HEK293 (cell line): ENCODE measurements at regions not wholly inside any gene's neighbourhood (a gene's known extent, or its start where the extent isn't known, plus 50 kb on each side); places are given as distances from the start of the nearest gene placed in this dataset.
"Not testable (repeated sequence)": the region's sequence is repeated elsewhere in the genome, so short reads cannot be mapped to it uniquely, and the experiment has no call there.

ENCODE experiments used
- CTCF ChIA-PET: fragments of 350-600 bp; formaldehyde crosslinking; extraction: SDS; loops from one replicate; lab custom pipeline; 2021; ENCODE audit warnings: antibody characterized with exemption; lab: Yijun Ruan, JAX
- POLR2A ChIA-PET: fragments of 300-600 bp; formaldehyde crosslinking; extraction: SDS; loops from one replicate; lab custom pipeline; 2020; ENCODE audit warnings: antibody characterized with exemption, inconsistent platforms; lab: Yijun Ruan, JAX
- H3K27ac ChIP-seq: fragments of 200-500 bp; sonication (Bioruptor generic); 2 replicates; pipeline ENCODE4 v1.5.1; 2014; ENCODE audit warnings: low read depth, low read length, control low read depth, inconsistent platforms; ENCODE audit errors: extremely low read depth
- H3K36me3 ChIP-seq, 2 experiments: fragments of 200-500 bp in 1 of 2; sonication (Bioruptor generic) in 1 of 2; 1 replicate in 1 of 2; 2 replicates in 1 of 2; pipeline ENCODE4 v1.5.1; 2014 to 2017; ENCODE audit warnings: inconsistent platforms in 2 of 2, low read length in 2 of 2; ENCODE audit not compliant: control insufficient read depth in 2 of 2, insufficient read depth in 1 of 2
- H3K4me1 ChIP-seq: fragments of 200-500 bp; sonication (Bioruptor generic); 2 replicates; pipeline ENCODE4 v1.5.1; 2014; ENCODE audit warnings: mild to moderate bottlenecking, low read length, inconsistent platforms; ENCODE audit not compliant: control insufficient read depth, insufficient read depth
- H3K4me3 ChIP-seq: 2 replicates; pipeline ENCODE4 v1.5.1; 2011; ENCODE audit warnings: low read depth, mild to moderate bottlenecking, control low read depth, low read length, moderate library complexity
- H3K9me3 ChIP-seq: fragments of 200-500 bp; sonication (Bioruptor generic); 2 replicates; pipeline ENCODE4 v1.5.1; 2014; ENCODE audit warnings: low read depth, low read length, inconsistent platforms; ENCODE audit not compliant: control insufficient read depth, insufficient read depth
- GLIS1 ChIP-seq: fragments of 450-650 bp; formaldehyde crosslinking; IDR thresholded peaks from 2 replicates; pipeline ENCODE4 v1.5.1; 2016; ENCODE audit warnings: missing biosample characterization, missing genetic modification characterization
- GLIS2 ChIP-seq: fragments of 450-650 bp; formaldehyde crosslinking; IDR thresholded peaks from 2 replicates; pipeline ENCODE4 v1.5.1; 2016; ENCODE audit warnings: missing biosample characterization, missing genetic modification characterization
- KLF1 ChIP-seq: fragments of 450-650 bp; formaldehyde crosslinking; IDR thresholded peaks from 2 replicates; pipeline ENCODE4 v1.5.1; 2016; ENCODE audit warnings: missing biosample characterization, missing genetic modification characterization
- PRDM1 ChIP-seq: fragments of 450-650 bp; formaldehyde crosslinking; IDR thresholded peaks from 2 replicates; pipeline ENCODE4; 2016; ENCODE audit warnings: missing biosample characterization, missing genetic modification characterization
- SCRT1 ChIP-seq: fragments of 450-650 bp; formaldehyde crosslinking; IDR thresholded peaks from 2 replicates; pipeline ENCODE4 v1.5.1; 2016; ENCODE audit warnings: missing biosample characterization, missing genetic modification characterization, borderline replicate concordance
- SP7 ChIP-seq: fragments of 450-650 bp; formaldehyde crosslinking; IDR thresholded peaks from 2 replicates; pipeline ENCODE4 v1.5.1; 2016; ENCODE audit warnings: missing biosample characterization, missing genetic modification characterization
- WT1 ChIP-seq: fragments of 450-650 bp; formaldehyde crosslinking; IDR thresholded peaks from 2 replicates; pipeline ENCODE4 v1.5.1; 2016; ENCODE audit warnings: missing biosample characterization, missing genetic modification characterization
- YY1 ChIP-seq: fragments of 450-650 bp; formaldehyde crosslinking; IDR thresholded peaks from 2 replicates; pipeline ENCODE4 v1.5.1; 2018; ENCODE audit warnings: missing biosample characterization, missing genetic modification characterization
- ZBTB21 ChIP-seq: fragments of 450-650 bp; formaldehyde crosslinking; IDR thresholded peaks from 2 replicates; pipeline ENCODE4 v1.5.1; 2017; ENCODE audit warnings: missing biosample characterization, missing genetic modification characterization
- ZIC2 ChIP-seq: fragments of 450-650 bp; formaldehyde crosslinking; IDR thresholded peaks from 2 replicates; pipeline ENCODE4 v1.5.1; 2016; ENCODE audit warnings: missing biosample characterization, missing genetic modification characterization
- ZNF335 ChIP-seq: fragments of 450-650 bp; formaldehyde crosslinking; conservative IDR thresholded peaks from 2 replicates; pipeline ENCODE4 v1.5.1; 2016; ENCODE audit warnings: missing biosample characterization, missing genetic modification characterization
- ZNF366 ChIP-seq: fragments of 450-650 bp; formaldehyde crosslinking; conservative IDR thresholded peaks from 2 replicates; pipeline ENCODE4 v1.5.1; 2016; ENCODE audit warnings: missing biosample characterization, missing genetic modification characterization
- ZNF394 ChIP-seq: fragments of 450-650 bp; formaldehyde crosslinking; IDR thresholded peaks from 2 replicates; pipeline ENCODE4 v1.5.1; 2016; ENCODE audit warnings: missing biosample characterization, missing genetic modification characterization, mild to moderate bottlenecking, moderate library complexity, borderline replicate concordance
- ZNF501 ChIP-seq: fragments of 450-650 bp; formaldehyde crosslinking; IDR thresholded peaks from 2 replicates; pipeline ENCODE4 v1.5.1; 2016; ENCODE audit warnings: missing biosample characterization, missing genetic modification characterization
- ZNF623 ChIP-seq: fragments of 450-650 bp; formaldehyde crosslinking; IDR thresholded peaks from 2 replicates; pipeline ENCODE4 v1.5.1; 2016; ENCODE audit warnings: missing biosample characterization, missing genetic modification characterization
- ZNF768 ChIP-seq: fragments of 450-650 bp; formaldehyde crosslinking; IDR thresholded peaks from 2 replicates; pipeline ENCODE4 v1.5.1; 2018; ENCODE audit warnings: missing biosample characterization, mild to moderate bottlenecking, missing genetic modification characterization
- ZSCAN30 ChIP-seq: fragments of 450-650 bp; IDR thresholded peaks from 2 replicates; pipeline ENCODE4 v1.5.1; 2018; ENCODE audit warnings: missing biosample characterization, mild to moderate bottlenecking, missing genetic modification characterization, moderate library complexity
- ZXDB ChIP-seq: fragments of 450-650 bp; formaldehyde crosslinking; IDR thresholded peaks from 2 replicates; pipeline ENCODE4 v1.5.1; 2016; ENCODE audit warnings: missing biosample characterization, missing genetic modification characterization
- TF ChIP-seq, protein P1 (sequence below): fragments of 450-650 bp; formaldehyde crosslinking; IDR thresholded peaks from 2 replicates; pipeline ENCODE4 v1.5.1; 2016; ENCODE audit warnings: missing biosample characterization, missing genetic modification characterization
- TF ChIP-seq, protein P2 (sequence below): fragments of 450-650 bp; IDR thresholded peaks from 2 replicates; pipeline ENCODE4 v1.5.1; 2018; ENCODE audit warnings: missing biosample characterization, missing genetic modification characterization
- TF ChIP-seq, protein P3 (sequence below): fragments of 450-650 bp; formaldehyde crosslinking; IDR thresholded peaks from 2 replicates; pipeline ENCODE4 v1.5.1; 2016; ENCODE audit warnings: missing biosample characterization, missing genetic modification characterization
- TF ChIP-seq, protein P4 (sequence below): fragments of 450-650 bp; formaldehyde crosslinking; IDR thresholded peaks from 2 replicates; pipeline ENCODE4 v1.5.1; 2016; ENCODE audit warnings: missing biosample characterization, missing genetic modification characterization
- TF ChIP-seq, protein P5 (sequence below): fragments of 450-650 bp; formaldehyde crosslinking; optimal IDR thresholded peaks from 2 replicates; pipeline ENCODE3; 2016; ENCODE audit warnings: missing biosample characterization, mild to moderate bottlenecking, missing genetic modification characterization

- H3K4me1 ChIP-seq, H3K9me3 ChIP-seq, H3K27ac ChIP-seq, POLR2A ChIA-PET, CTCF ChIA-PET, H3K36me3 ChIP-seq, H3K4me3 ChIP-seq: not testable (repeated sequence)
- TF ChIP-seq GLIS1 (tag by site-specific recombination) (peak; percentile 43; the same call in 1 of the 2 replicates), ZNF335 (tag by site-specific recombination) (peak; percentile 63), ZIC2 (tag by site-specific recombination) (peak; percentile 62)
Observed at GRCh38 chr1:149635290-149635899, 51.7 kb downstream of the PPIAL4C start.

GRCh38 chr1:149636286-149637122 lies 52.9 kb downstream of the PPIAL4C start:
- H3K9me3 ChIP-seq, H3K36me3 ChIP-seq, H3K4me1 ChIP-seq, CTCF ChIA-PET, POLR2A ChIA-PET: not testable (repeated sequence)
- H3K27ac ChIP-seq = peak overlapping the region; percentile 93
- H3K4me3 ChIP-seq = peak overlapping the region; percentile 63
- peak; percentile 83 for TF ChIP-seq SP7 (tag by site-specific recombination)
- peak; percentile 67; the same call in 1 of the 2 replicates for TF ChIP-seq ZNF366 (tag by site-specific recombination)
- peak; percentile 95 for TF ChIP-seq ZXDB (tag by site-specific recombination)
- 0 out of 2 replicates have a peak, but pooled peaks have one; percentile 8 for TF ChIP-seq ZNF623 (tag by site-specific recombination)
- TF ChIP-seq, protein P1, sequence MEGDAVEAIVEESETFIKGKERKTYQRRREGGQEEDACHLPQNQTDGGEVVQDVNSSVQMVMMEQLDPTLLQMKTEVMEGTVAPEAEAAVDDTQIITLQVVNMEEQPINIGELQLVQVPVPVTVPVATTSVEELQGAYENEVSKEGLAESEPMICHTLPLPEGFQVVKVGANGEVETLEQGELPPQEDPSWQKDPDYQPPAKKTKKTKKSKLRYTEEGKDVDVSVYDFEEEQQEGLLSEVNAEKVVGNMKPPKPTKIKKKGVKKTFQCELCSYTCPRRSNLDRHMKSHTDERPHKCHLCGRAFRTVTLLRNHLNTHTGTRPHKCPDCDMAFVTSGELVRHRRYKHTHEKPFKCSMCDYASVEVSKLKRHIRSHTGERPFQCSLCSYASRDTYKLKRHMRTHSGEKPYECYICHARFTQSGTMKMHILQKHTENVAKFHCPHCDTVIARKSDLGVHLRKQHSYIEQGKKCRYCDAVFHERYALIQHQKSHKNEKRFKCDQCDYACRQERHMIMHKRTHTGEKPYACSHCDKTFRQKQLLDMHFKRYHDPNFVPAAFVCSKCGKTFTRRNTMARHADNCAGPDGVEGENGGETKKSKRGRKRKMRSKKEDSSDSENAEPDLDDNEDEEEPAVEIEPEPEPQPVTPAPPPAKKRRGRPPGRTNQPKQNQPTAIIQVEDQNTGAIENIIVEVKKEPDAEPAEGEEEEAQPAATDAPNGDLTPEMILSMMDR (tag by site-specific recombination) = peak; percentile 29; the same call in 1 of the 2 replicates
- TF ChIP-seq ZBTB21 (tag by site-specific recombination) = peak; percentile 99
- TF ChIP-seq KLF1 (tag by site-specific recombination) = peak; percentile 85
- peak; percentile 66; the same call in 1 of the 2 replicates for TF ChIP-seq YY1 (tag by site-specific recombination)
- TF ChIP-seq ZSCAN30 (tag by site-specific recombination) = 0 out of 2 replicates have a peak, but pooled peaks have one; percentile 65
- peak; percentile 65 for TF ChIP-seq ZNF394 (tag by site-specific recombination)
- TF ChIP-seq, protein P2, sequence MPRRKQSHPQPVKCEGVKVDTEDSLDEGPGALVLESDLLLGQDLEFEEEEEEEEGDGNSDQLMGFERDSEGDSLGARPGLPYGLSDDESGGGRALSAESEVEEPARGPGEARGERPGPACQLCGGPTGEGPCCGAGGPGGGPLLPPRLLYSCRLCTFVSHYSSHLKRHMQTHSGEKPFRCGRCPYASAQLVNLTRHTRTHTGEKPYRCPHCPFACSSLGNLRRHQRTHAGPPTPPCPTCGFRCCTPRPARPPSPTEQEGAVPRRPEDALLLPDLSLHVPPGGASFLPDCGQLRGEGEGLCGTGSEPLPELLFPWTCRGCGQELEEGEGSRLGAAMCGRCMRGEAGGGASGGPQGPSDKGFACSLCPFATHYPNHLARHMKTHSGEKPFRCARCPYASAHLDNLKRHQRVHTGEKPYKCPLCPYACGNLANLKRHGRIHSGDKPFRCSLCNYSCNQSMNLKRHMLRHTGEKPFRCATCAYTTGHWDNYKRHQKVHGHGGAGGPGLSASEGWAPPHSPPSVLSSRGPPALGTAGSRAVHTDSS (tag by site-specific recombination) = peak; percentile 29; the same call in 1 of the 2 replicates
- TF ChIP-seq, protein P3, sequence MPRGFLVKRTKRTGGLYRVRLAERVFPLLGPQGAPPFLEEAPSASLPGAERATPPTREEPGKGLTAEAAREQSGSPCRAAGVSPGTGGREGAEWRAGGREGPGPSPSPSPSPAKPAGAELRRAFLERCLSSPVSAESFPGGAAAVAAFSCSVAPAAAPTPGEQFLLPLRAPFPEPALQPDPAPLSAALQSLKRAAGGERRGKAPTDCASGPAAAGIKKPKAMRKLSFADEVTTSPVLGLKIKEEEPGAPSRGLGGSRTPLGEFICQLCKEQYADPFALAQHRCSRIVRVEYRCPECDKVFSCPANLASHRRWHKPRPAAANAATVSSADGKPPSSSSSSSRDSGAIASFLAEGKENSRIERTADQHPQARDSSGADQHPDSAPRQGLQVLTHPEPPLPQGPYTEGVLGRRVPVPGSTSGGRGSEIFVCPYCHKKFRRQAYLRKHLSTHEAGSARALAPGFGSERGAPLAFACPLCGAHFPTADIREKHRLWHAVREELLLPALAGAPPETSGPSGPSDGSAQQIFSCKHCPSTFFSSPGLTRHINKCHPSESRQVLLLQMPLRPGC (tag by site-specific recombination) = peak; percentile 30; the same call in 1 of the 2 replicates
- peak; percentile 79 for TF ChIP-seq PRDM1 (tag by site-specific recombination)
- TF ChIP-seq, protein P4, sequence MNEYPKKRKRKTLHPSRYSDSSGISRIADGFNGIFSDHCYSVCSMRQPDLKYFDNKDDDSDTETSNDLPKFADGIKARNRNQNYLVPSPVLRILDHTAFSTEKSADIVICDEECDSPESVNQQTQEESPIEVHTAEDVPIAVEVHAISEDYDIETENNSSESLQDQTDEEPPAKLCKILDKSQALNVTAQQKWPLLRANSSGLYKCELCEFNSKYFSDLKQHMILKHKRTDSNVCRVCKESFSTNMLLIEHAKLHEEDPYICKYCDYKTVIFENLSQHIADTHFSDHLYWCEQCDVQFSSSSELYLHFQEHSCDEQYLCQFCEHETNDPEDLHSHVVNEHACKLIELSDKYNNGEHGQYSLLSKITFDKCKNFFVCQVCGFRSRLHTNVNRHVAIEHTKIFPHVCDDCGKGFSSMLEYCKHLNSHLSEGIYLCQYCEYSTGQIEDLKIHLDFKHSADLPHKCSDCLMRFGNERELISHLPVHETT (tag by site-specific recombination) = 0 out of 2 replicates have a peak, but pooled peaks have one; percentile 36
- TF ChIP-seq, protein P5, sequence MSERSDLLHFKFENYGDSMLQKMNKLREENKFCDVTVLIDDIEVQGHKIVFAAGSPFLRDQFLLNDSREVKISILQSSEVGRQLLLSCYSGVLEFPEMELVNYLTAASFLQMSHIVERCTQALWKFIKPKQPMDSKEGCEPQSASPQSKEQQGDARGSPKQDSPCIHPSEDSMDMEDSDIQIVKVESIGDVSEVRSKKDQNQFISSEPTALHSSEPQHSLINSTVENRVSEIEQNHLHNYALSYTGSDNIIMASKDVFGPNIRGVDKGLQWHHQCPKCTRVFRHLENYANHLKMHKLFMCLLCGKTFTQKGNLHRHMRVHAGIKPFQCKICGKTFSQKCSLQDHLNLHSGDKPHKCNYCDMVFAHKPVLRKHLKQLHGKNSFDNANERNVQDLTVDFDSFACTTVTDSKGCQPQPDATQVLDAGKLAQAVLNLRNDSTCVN (tag by site-specific recombination) = peak; percentile 28
- peak; percentile 88 for TF ChIP-seq GLIS2 (tag by site-specific recombination)
- TF ChIP-seq SCRT1 (tag by site-specific recombination) = peak; percentile 90
- peak; percentile 41 for TF ChIP-seq ZNF335 (tag by site-specific recombination)
- 0 out of 2 replicates have a peak, but pooled peaks have one; percentile 15 for TF ChIP-seq ZNF768 (tag by site-specific recombination)
- TF ChIP-seq WT1 = 0 out of 2 replicates have a peak, but pooled peaks have one; percentile 40
- TF ChIP-seq ZNF501 = peak; percentile 74; the same call in 1 of the 2 replicates
